Kidney epithelial cell (primary cell): ENCODE measurements at regions not wholly inside any gene's neighbourhood (a gene's known extent, or its start where the extent isn't known, plus 50 kb on each side); places are given as distances from the start of the nearest gene placed in this dataset.
"Not testable (repeated sequence)": the region's sequence is repeated elsewhere in the genome, so short reads cannot be mapped to it uniquely, and the experiment has no call there.

Experiments used
- DNase-seq: peaks from one replicate; pipeline ENCODE4 v3.0.0-alpha.2; 2010; ENCODE audit warnings: low read depth
- H3K27me3 ChIP-seq: 2 replicates; pipeline ENCODE4 v1.6.0; 2011; ENCODE audit warnings: low read length; ENCODE audit not compliant: control insufficient read depth, insufficient read depth
- H3K36me3 ChIP-seq: 2 replicates; pipeline ENCODE4 v1.5.1; 2011; ENCODE audit warnings: low read length; ENCODE audit not compliant: control insufficient read depth, insufficient read depth
- H3K4me3 ChIP-seq: 2 replicates; pipeline ENCODE4 v1.5.1; 2011; ENCODE audit warnings: low read depth, mild to moderate bottlenecking, control low read depth, low read length
- CTCF ChIP-seq: IDR thresholded peaks from 2 replicates; pipeline ENCODE4 v1.5.1; 2011; ENCODE audit warnings: mild to moderate bottlenecking, moderate library complexity, low read length, control low read depth, inconsistent platforms; ENCODE audit not compliant: insufficient read depth, poor library complexity, severe bottlenecking

GRCh38 chr14:44453433-44454171 is 53.5 kb downstream of the FSCB start:
- no peak for DNase-seq
- Histone ChIP-seq H3K27me3 (no peaks in the 10 kb centered on the region), H3K36me3 (no peaks in the 10 kb centered on the region), H3K4me3 (no peak overlapping the region)
- no peak for TF ChIP-seq CTCF

- DNase-seq, H3K4me3 ChIP-seq, H3K27me3 ChIP-seq, H3K36me3 ChIP-seq: not testable (repeated sequence)
These were observed 56.9 kb downstream of the FSCB start for GRCh38 chr14:44450232-44450631.

- TF ChIP-seq CTCF, result no peak
- H3K4me3 ChIP-seq, result no peak overlapping the region
- no peak for DNase-seq
- H3K36me3 ChIP-seq, result no peaks in the 10 kb centered on the region
- no peaks in the 10 kb centered on the region for H3K27me3 ChIP-seq
These were observed 57.4 kb downstream of the FSCB start for GRCh38 chr14:44449680-44450079.

GRCh38 chr14:44448951-44449358 is 58.1 kb downstream of the FSCB start:
- no peaks in the 10 kb centered on the region for H3K27me3 ChIP-seq
- no peak for TF ChIP-seq CTCF
- no peaks in the 10 kb centered on the region for H3K36me3 ChIP-seq
- no peak for DNase-seq
- H3K4me3 ChIP-seq, result no peak overlapping the region

- Histone ChIP-seq H3K36me3 (no peaks in the 10 kb centered on the region), H3K27me3 (no peaks in the 10 kb centered on the region), H3K4me3 (no peak overlapping the region)
- TF ChIP-seq CTCF, result no peak
- no peak for DNase-seq
These were observed 60.1 kb downstream of the FSCB start for GRCh38 chr14:44446965-44447364.

- DNase-seq, result no peak
- no peak for TF ChIP-seq CTCF
These were observed 62.6 kb downstream of the FSCB start for GRCh38 chr14:44444454-44444853.

More at GRCh38 chr14:44444454-44444853, 62.6 kb downstream of the FSCB start:
- no peaks in the 10 kb centered on the region for H3K27me3 ChIP-seq
- H3K4me3 ChIP-seq, result no peak overlapping the region
- no peaks in the 10 kb centered on the region for H3K36me3 ChIP-seq
